ENCODE measurements at regions not wholly inside any gene's neighbourhood (a gene's known extent, or its start where the extent isn't known, plus 50 kb on each side); places are given as distances from the start of the nearest gene placed in this dataset.

- TF ChIP-seq POLR2A (IDR thresholded peaks at IDR 0.05) (no peak), CTCF (IDR thresholded peaks at IDR 0.05) (no peak), EP300 (IDR thresholded peaks at IDR 0.05) (no peak)
- Histone ChIP-seq H3K9me3 (peaks cover 0 to under 1% (median 0%) of the 10 kb centered on the region in 4 donors), H3K4me3 (no peak overlapping the region), H3K4me1 (peaks cover 0 to 3% (median 0%) of the 10 kb centered on the region in 4 donors), H3K27ac (no peak overlapping the region), H3K36me3 (no peaks in the 10 kb centered on the region), H3K27me3 (no peaks in the 10 kb centered on the region)
- no peak for DNase-seq (ENCODE audit: low spot score in 2 of 2)
- WGBS, 2 donors = 49 to 57% methylated on average over 4 of the region's 4 CpGs
These were observed 249.7 kb upstream of the OSR1 start for GRCh38 chr2:19607931-19608771.

GRCh38 chr2:19607400-19607799 is 249.0 kb upstream of the OSR1 start:
- TF ChIP-seq CTCF (IDR thresholded peaks at IDR 0.05) (no peak), POLR2A (IDR thresholded peaks at IDR 0.05) (no peak), EP300 (IDR thresholded peaks at IDR 0.05) (no peak)
- Histone ChIP-seq H3K36me3 (no peaks in the 10 kb centered on the region), H3K27me3 (no peaks in the 10 kb centered on the region), H3K4me3 (no peak overlapping the region), H3K27ac (no peak overlapping the region), H3K4me1 (peaks cover 0 to 3% (median 0%) of the 10 kb centered on the region in 4 donors), H3K9me3 (no peaks in the 10 kb centered on the region)
- no peak for DNase-seq (ENCODE audit: low spot score in 2 of 2)
- WGBS, 2 donors = 78 to 85% methylated on average over 5 of the region's 5 CpGs

GRCh38 chr2:19600982-19601381 is 242.6 kb upstream of the OSR1 start:
- H3K4me3 ChIP-seq = no peak overlapping the region
- WGBS, 2 donors = 83 to 84% methylated on average over 2 of the region's 2 CpGs
- H3K36me3 ChIP-seq = no peaks in the 10 kb centered on the region
- H3K27me3 ChIP-seq = no peaks in the 10 kb centered on the region
- no peak for DNase-seq (ENCODE audit: low spot score in 2 of 2)
- no peaks in the 10 kb centered on the region for H3K4me1 ChIP-seq
- no peaks in the 10 kb centered on the region for H3K9me3 ChIP-seq
- H3K27ac ChIP-seq = no peak overlapping the region
- TF ChIP-seq CTCF (IDR thresholded peaks at IDR 0.05) (no peak), EP300 (IDR thresholded peaks at IDR 0.05) (no peak), POLR2A (IDR thresholded peaks at IDR 0.05) (no peak)

GRCh38 chr2:19600506-19600905 is 242.1 kb upstream of the OSR1 start:
- H3K4me3 ChIP-seq = no peak overlapping the region
- no peak for TF ChIP-seq CTCF (IDR thresholded peaks at IDR 0.05)
- no peak for TF ChIP-seq EP300 (IDR thresholded peaks at IDR 0.05)
- no peak for TF ChIP-seq POLR2A (IDR thresholded peaks at IDR 0.05)
- no peaks in the 10 kb centered on the region for H3K36me3 ChIP-seq
- DNase-seq (ENCODE audit: low spot score in 2 of 2) = no peak
- no peaks in the 10 kb centered on the region for H3K4me1 ChIP-seq
- no peak overlapping the region for H3K27ac ChIP-seq
- no peaks in the 10 kb centered on the region for H3K27me3 ChIP-seq
- no peaks in the 10 kb centered on the region for H3K9me3 ChIP-seq

GRCh38 chr2:19598971-19599370 is 240.5 kb upstream of the OSR1 start:
- TF ChIP-seq POLR2A (IDR thresholded peaks at IDR 0.05) (no peak), CTCF (IDR thresholded peaks at IDR 0.05) (no peak), EP300 (IDR thresholded peaks at IDR 0.05) (no peak)
- Histone ChIP-seq H3K9me3 (no peaks in the 10 kb centered on the region), H3K27ac (no peak overlapping the region), H3K4me3 (no peak overlapping the region), H3K27me3 (no peaks in the 10 kb centered on the region), H3K36me3 (no peaks in the 10 kb centered on the region), H3K4me1 (no peaks in the 10 kb centered on the region)
- DNase-seq (ENCODE audit: low spot score in 2 of 2) = no peak
- 73 to 76% methylated on average over 3 of the region's 3 CpGs for WGBS, 2 donors
